Muscle of arm (tissue), 1 donor: ENCODE measurements at regions not wholly inside any gene's neighbourhood (a gene's known extent, or its start where the extent isn't known, plus 50 kb on each side); places are given as distances from the start of the nearest gene placed in this dataset.
A peak's percentile ranks its signal among the peaks of the same experiment; 100 is the strongest.

Experiments used
- DNase-seq: peaks from one replicate; pipeline ENCODE4 v3.0.0-alpha.2; 2013

GRCh38 chr18:75158465-75159237 is 50.3 kb downstream of the PTGR3 start:
- DNase-seq = no peak

GRCh38 chr18:75157851-75158250 is 51.1 kb downstream of the PTGR3 start:
- no peak for DNase-seq

GRCh38 chr18:75157381-75157780 is 51.6 kb downstream of the PTGR3 start:
- no peak for DNase-seq

- no peak for DNase-seq
These were observed 52.1 kb downstream of the PTGR3 start for GRCh38 chr18:75156831-75157230.

- DNase-seq = no peak
These were observed 52.7 kb downstream of the PTGR3 start for GRCh38 chr18:75156139-75156750.

GRCh38 chr18:75154997-75155396 is 53.9 kb downstream of the PTGR3 start:
- DNase-seq = no peak

GRCh38 chr18:75154259-75154658 is 54.7 kb downstream of the PTGR3 start:
- DNase-seq = no peak

GRCh38 chr18:75143851-75144250 is 65.1 kb downstream of the PTGR3 start:
- no peak for DNase-seq

GRCh38 chr18:75142677-75143076 is 66.3 kb downstream of the PTGR3 start:
- no peak for DNase-seq

- no peak for DNase-seq
These were observed 67.2 kb downstream of the PTGR3 start for GRCh38 chr18:75141734-75142133.

- DNase-seq = no peak
These were observed 67.8 kb downstream of the PTGR3 start for GRCh38 chr18:75141166-75141565.

GRCh38 chr18:75140296-75140695 is 68.6 kb downstream of the PTGR3 start:
- no peak for DNase-seq

- no peak for DNase-seq
These were observed 69.6 kb downstream of the PTGR3 start for GRCh38 chr18:75139226-75139911.

- no peak for DNase-seq
These were observed 71.5 kb downstream of the PTGR3 start for GRCh38 chr18:75137346-75137877.

GRCh38 chr18:75135158-75135725 is 73.7 kb downstream of the PTGR3 start:
- DNase-seq = no peak

- DNase-seq = no peak
These were observed 74.3 kb downstream of the PTGR3 start for GRCh38 chr18:75134611-75134975.

- no peak for DNase-seq
These were observed 75.0 kb downstream of the PTGR3 start for GRCh38 chr18:75133721-75134610.

GRCh38 chr18:75132931-75133525 is 75.9 kb downstream of the PTGR3 start:
- no peak for DNase-seq

- no peak for DNase-seq
These were observed 76.7 kb downstream of the PTGR3 start for GRCh38 chr18:75132098-75132870.

GRCh38 chr18:75131381-75132000 is 77.4 kb downstream of the PTGR3 start:
- peak; percentile 24 for DNase-seq
